ENCODE measurements at regions not wholly inside any gene's neighbourhood (a gene's known extent, or its start where the extent isn't known, plus 50 kb on each side); places are given as distances from the start of the nearest gene placed in this dataset.

- intact Hi-C loops (cut with micrococcal nuclease; ENCODE audit: unreplicated experiment), result no loop called here
- H3K36me3 ChIP-seq (ENCODE audit: insufficient read depth, low read length, poor library complexity, severe bottlenecking), result no peaks in the 10 kb centered on the region
- no peaks in the 10 kb centered on the region for H3K27me3 ChIP-seq (replicated peaks; ENCODE audit: insufficient read depth, low read depth, low read length, poor library complexity)
- no peaks in the 10 kb centered on the region for H3K4me1 ChIP-seq (ENCODE audit: insufficient read depth, low read length, poor library complexity, severe bottlenecking)
- BruUV-seq (replicated peaks), result no TSS peak
- H3K4me3 ChIP-seq (ENCODE audit: low read depth, low read length, poor library complexity, severe bottlenecking), result no peak overlapping the region
- POLR2A ChIA-PET (ENCODE audit: low non-redundant PET), result no interaction called here
- H3K27ac ChIP-seq (ENCODE audit: low read depth, low read length, poor library complexity, severe bottlenecking), result no peak overlapping the region
- no peaks in the 10 kb centered on the region for H3K9me3 ChIP-seq (ENCODE audit: low read depth, low read length, poor library complexity, severe bottlenecking)
- CTCF ChIA-PET, result no interaction called here
- no peak for TF ChIP-seq CTCF (conservative IDR thresholded peaks at IDR 0.05; ENCODE audit: low read depth, low read length)
- no peak for TF ChIP-seq EZH2 (IDR thresholded peaks at IDR 0.05; ENCODE audit: borderline replicate concordance, low read depth, low read length, poor library complexity, severe bottlenecking)
- DNase-seq (ENCODE audit: low spot score), result no peak
These were observed 333.2 kb downstream of the RPS24 start for GRCh38 chr10:78366663-78367411.

- Histone ChIP-seq H3K4me1 (ENCODE audit: insufficient read depth, low read length, poor library complexity, severe bottlenecking) (no peaks in the 10 kb centered on the region), H3K9me3 (ENCODE audit: low read depth, low read length, poor library complexity, severe bottlenecking) (no peaks in the 10 kb centered on the region), H3K27ac (ENCODE audit: low read depth, low read length, poor library complexity, severe bottlenecking) (no peak overlapping the region), H3K4me3 (ENCODE audit: low read depth, low read length, poor library complexity, severe bottlenecking) (no peak overlapping the region), H3K27me3 (replicated peaks; ENCODE audit: insufficient read depth, low read depth, low read length, poor library complexity) (no peaks in the 10 kb centered on the region), H3K36me3 (ENCODE audit: insufficient read depth, low read length, poor library complexity, severe bottlenecking) (no peaks in the 10 kb centered on the region)
- BruUV-seq (replicated peaks), result no TSS peak
- no peak for DNase-seq (ENCODE audit: low spot score)
- TF ChIP-seq EZH2 (IDR thresholded peaks at IDR 0.05; ENCODE audit: borderline replicate concordance, low read depth, low read length, poor library complexity, severe bottlenecking) (no peak), CTCF (conservative IDR thresholded peaks at IDR 0.05; ENCODE audit: low read depth, low read length) (no peak)
- ChIA-PET POLR2A (ENCODE audit: low non-redundant PET) (no interaction called here), CTCF (no interaction called here)
- intact Hi-C loops (cut with micrococcal nuclease; ENCODE audit: unreplicated experiment), result no loop called here
These were observed 334.1 kb downstream of the RPS24 start for GRCh38 chr10:78367751-78368150.

GRCh38 chr10:78371136-78371535 is 337.5 kb downstream of the RPS24 start:
- no peak overlapping the region for H3K27ac ChIP-seq (ENCODE audit: low read depth, low read length, poor library complexity, severe bottlenecking)
- H3K9me3 ChIP-seq (ENCODE audit: low read depth, low read length, poor library complexity, severe bottlenecking), result no peaks in the 10 kb centered on the region
- peak; percentile 38 for DNase-seq (ENCODE audit: low spot score)
- BruUV-seq (replicated peaks), result no TSS peak
- POLR2A ChIA-PET (ENCODE audit: low non-redundant PET), result no interaction called here
- TF ChIP-seq EZH2 (IDR thresholded peaks at IDR 0.05; ENCODE audit: borderline replicate concordance, low read depth, low read length, poor library complexity, severe bottlenecking), result no peak
- TF ChIP-seq CTCF (conservative IDR thresholded peaks at IDR 0.05; ENCODE audit: low read depth, low read length), result no peak
- H3K4me3 ChIP-seq (ENCODE audit: low read depth, low read length, poor library complexity, severe bottlenecking), result no peak overlapping the region
- H3K27me3 ChIP-seq (replicated peaks; ENCODE audit: insufficient read depth, low read depth, low read length, poor library complexity), result no peaks in the 10 kb centered on the region
- CTCF ChIA-PET, result no interaction called here
- no peaks in the 10 kb centered on the region for H3K4me1 ChIP-seq (ENCODE audit: insufficient read depth, low read length, poor library complexity, severe bottlenecking)
- no peaks in the 10 kb centered on the region for H3K36me3 ChIP-seq (ENCODE audit: insufficient read depth, low read length, poor library complexity, severe bottlenecking)
- intact Hi-C loops (cut with micrococcal nuclease; ENCODE audit: unreplicated experiment), result no loop called here
